ENCODE measurements at regions not wholly inside any gene's neighbourhood (a gene's known extent, or its start where the extent isn't known, plus 50 kb on each side); places are given as distances from the start of the nearest gene placed in this dataset.

DNA sequence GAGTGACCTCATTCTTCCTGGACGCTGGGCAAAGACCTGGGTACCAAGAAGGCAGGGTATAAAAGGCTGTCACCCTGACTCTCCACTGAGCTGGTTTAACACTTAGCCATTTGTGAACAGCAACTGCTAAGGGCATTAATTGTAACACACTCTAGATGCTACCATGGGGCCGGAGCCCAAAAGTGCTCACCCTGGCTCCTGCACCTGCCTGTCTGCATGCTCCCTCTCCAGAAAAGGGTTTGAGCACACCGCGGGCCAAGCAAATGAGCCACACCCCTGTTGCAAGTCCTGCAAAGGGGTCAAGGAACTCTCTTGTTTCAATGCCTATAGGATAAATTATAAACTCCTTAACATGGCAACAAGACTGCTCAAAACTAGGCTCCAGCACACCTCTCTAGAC is 114.8 kb downstream of the TEX36 start:
- DNase-seq (ENCODE audit: low spot score): no peak

DNA sequence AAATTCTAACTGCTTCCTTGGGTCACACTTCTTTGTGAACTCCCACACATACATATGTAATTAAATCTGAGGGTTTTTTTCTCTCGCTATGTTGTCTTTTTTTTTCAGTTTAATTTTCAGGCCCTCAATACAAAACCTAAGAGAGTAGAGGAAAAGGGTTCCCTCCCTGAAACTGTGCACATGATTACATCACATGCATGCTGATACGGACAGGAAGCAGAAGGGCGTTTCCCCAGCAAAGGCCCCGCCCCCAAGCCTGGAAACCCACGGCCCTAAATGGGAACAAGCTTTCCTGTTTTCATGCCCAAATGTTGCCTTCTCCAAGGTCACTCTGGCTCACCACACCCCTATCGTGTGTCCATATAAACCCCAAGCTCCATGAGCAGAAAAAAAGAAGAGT is 115.4 kb downstream of the TEX36 start:
- Mint-ChIP-seq H3K36me3 (ENCODE audit: low read depth) (peaks cover 2% of the 10 kb centered on the region), H3K27ac (ENCODE audit: unreplicated experiment) (no peak overlapping the region), H3K27me3 (ENCODE audit: low read depth) (peaks cover 21% of the 10 kb centered on the region), H3K4me1 (ENCODE audit: low read depth) (no peaks in the 10 kb centered on the region), H3K9me3 (ENCODE audit: low read depth) (peaks cover 3% of the 10 kb centered on the region), H3K4me3 (ENCODE audit: unreplicated experiment) (no peak overlapping the region)
- no peak for DNase-seq (ENCODE audit: low spot score)
- TF ChIP-seq, protein P1, sequence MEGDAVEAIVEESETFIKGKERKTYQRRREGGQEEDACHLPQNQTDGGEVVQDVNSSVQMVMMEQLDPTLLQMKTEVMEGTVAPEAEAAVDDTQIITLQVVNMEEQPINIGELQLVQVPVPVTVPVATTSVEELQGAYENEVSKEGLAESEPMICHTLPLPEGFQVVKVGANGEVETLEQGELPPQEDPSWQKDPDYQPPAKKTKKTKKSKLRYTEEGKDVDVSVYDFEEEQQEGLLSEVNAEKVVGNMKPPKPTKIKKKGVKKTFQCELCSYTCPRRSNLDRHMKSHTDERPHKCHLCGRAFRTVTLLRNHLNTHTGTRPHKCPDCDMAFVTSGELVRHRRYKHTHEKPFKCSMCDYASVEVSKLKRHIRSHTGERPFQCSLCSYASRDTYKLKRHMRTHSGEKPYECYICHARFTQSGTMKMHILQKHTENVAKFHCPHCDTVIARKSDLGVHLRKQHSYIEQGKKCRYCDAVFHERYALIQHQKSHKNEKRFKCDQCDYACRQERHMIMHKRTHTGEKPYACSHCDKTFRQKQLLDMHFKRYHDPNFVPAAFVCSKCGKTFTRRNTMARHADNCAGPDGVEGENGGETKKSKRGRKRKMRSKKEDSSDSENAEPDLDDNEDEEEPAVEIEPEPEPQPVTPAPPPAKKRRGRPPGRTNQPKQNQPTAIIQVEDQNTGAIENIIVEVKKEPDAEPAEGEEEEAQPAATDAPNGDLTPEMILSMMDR (IDR thresholded peaks at IDR 0.05): no peak

More for the DNA sequence above, 114.8 kb downstream of the TEX36 start:
- Mint-ChIP-seq H3K36me3 (ENCODE audit: low read depth) (peaks cover 2% of the 10 kb centered on the region), H3K4me3 (ENCODE audit: unreplicated experiment) (no peak overlapping the region), H3K27ac (ENCODE audit: unreplicated experiment) (no peak overlapping the region), H3K4me1 (ENCODE audit: low read depth) (no peaks in the 10 kb centered on the region), H3K9me3 (ENCODE audit: low read depth) (peaks cover 3% of the 10 kb centered on the region), H3K27me3 (ENCODE audit: low read depth) (peaks cover 21% of the 10 kb centered on the region)
- TF ChIP-seq, protein P1 (IDR thresholded peaks at IDR 0.05): no peak

DNA sequence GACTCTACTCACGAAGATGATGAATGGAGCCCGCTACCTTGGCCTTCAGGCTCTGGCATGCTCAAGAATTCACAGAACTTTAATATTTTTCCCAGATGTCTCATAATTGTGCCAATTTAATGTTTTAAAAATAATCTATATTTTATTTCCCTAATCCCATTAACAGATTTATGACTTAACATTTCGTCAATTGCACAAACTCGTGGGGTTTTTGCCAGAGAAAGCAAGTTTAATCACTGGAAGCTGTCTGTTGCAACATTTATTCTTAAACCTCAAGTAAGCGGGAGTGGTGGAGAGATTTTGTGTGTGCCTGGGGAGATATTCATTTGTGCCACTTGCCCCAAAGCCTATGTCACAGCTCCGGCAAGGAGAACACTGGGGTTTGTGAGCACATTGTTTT is 117.9 kb downstream of the TEX36 start:
- peaks cover 6% of the 10 kb centered on the region for H3K9me3 Mint-ChIP-seq (ENCODE audit: low read depth)
- H3K27ac Mint-ChIP-seq (ENCODE audit: unreplicated experiment): no peak overlapping the region
- no peak overlapping the region for H3K4me3 Mint-ChIP-seq (ENCODE audit: unreplicated experiment)
- DNase-seq (ENCODE audit: low spot score): no peak
- H3K36me3 Mint-ChIP-seq (ENCODE audit: low read depth): peaks cover 2% of the 10 kb centered on the region
- H3K4me1 Mint-ChIP-seq (ENCODE audit: low read depth): no peaks in the 10 kb centered on the region
- peaks cover 20% of the 10 kb centered on the region for H3K27me3 Mint-ChIP-seq (ENCODE audit: low read depth)
- TF ChIP-seq, protein P1 (IDR thresholded peaks at IDR 0.05): no peak

DNA sequence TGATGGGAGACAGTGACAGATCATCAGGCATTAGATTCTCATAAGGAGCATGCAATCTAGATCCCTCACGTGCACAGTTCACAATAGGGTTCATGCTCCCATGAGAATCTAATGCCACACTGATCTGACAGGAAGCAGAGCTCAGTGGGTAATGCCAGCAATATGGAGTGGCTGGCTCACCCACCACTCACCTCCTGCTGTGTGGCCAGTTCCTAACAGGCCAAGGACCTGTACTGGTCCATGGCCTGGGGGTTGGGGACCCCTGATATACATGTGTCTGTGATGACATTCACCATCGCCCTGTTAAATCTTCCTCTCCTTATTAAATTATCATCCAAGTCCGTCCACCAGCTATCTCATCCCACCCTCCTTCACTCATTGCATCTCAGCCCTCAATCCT is 118.4 kb downstream of the TEX36 start:
- no peak overlapping the region for H3K27ac Mint-ChIP-seq (ENCODE audit: unreplicated experiment)
- peaks cover 2% of the 10 kb centered on the region for H3K36me3 Mint-ChIP-seq (ENCODE audit: low read depth)
- peaks cover 22% of the 10 kb centered on the region for H3K27me3 Mint-ChIP-seq (ENCODE audit: low read depth)
- H3K9me3 Mint-ChIP-seq (ENCODE audit: low read depth): peaks cover 8% of the 10 kb centered on the region
- H3K4me3 Mint-ChIP-seq (ENCODE audit: unreplicated experiment): no peak overlapping the region
- no peaks in the 10 kb centered on the region for H3K4me1 Mint-ChIP-seq (ENCODE audit: low read depth)
- DNase-seq (ENCODE audit: low spot score): no peak
- TF ChIP-seq, protein P1 (IDR thresholded peaks at IDR 0.05): no peak

DNA sequence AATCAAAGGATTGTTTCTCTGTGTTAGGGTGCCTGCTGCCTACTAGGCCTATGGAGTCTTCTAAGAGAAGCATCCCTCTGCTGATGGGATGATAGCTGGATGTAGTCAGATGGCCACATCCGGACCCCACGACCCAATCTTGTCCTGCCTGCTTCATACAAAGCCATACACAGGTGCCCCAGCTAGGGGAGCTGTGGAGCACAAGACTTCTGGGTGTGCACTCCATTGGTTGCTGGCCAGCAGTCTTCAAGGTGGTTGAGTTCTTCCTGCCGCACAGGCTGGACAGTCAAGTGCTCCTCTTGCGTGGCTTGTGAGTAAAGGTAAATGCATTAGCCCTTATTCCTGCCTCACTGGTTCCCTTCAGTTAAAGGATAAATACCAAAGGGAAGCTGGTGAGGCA is 120.2 kb downstream of the TEX36 start:
- TF ChIP-seq, protein P1 (IDR thresholded peaks at IDR 0.05): no peak
- peaks cover 34% of the 10 kb centered on the region for H3K27me3 Mint-ChIP-seq (ENCODE audit: low read depth)
- no peak overlapping the region for H3K27ac Mint-ChIP-seq (ENCODE audit: unreplicated experiment)
- H3K36me3 Mint-ChIP-seq (ENCODE audit: low read depth): peaks cover 2% of the 10 kb centered on the region
- no peaks in the 10 kb centered on the region for H3K4me1 Mint-ChIP-seq (ENCODE audit: low read depth)
- no peak for DNase-seq (ENCODE audit: low spot score)
- H3K4me3 Mint-ChIP-seq (ENCODE audit: unreplicated experiment): no peak overlapping the region
- H3K9me3 Mint-ChIP-seq (ENCODE audit: low read depth): peaks cover 10% of the 10 kb centered on the region
